ENCODE measurements at regions not wholly inside any gene's neighbourhood (a gene's known extent, or its start where the extent isn't known, plus 50 kb on each side); places are given as distances from the start of the nearest gene placed in this dataset.
"Not testable (repeated sequence)": the region's sequence is repeated elsewhere in the genome, so short reads cannot be mapped to it uniquely, and the experiment has no call there.

GRCh38 chr6:3962291-3963280, 113.4 kb downstream of the FAM50B start:
- DNase-seq = no peak

GRCh38 chr6:3963426-3963825, 114.3 kb downstream of the FAM50B start:
- DNase-seq = no peak

- DNase-seq = no peak
Observed at GRCh38 chr6:3965071-3965718, 113.7 kb downstream of the FAM217A start.

- no peak for DNase-seq
Observed at GRCh38 chr6:3966426-3966825, 112.5 kb downstream of the FAM217A start.

GRCh38 chr6:3970097-3970496, 108.8 kb downstream of the FAM217A start:
- no peak for DNase-seq

- DNase-seq = not testable (repeated sequence)
Observed at GRCh38 chr6:3973152-3973551, 105.8 kb downstream of the FAM217A start.

- DNase-seq = peak in 2 of 14 donors; percentile 2 to 3
Observed at GRCh38 chr6:3977875-3978711, 100.8 kb downstream of the FAM217A start.

GRCh38 chr6:3978966-3979365, 100.0 kb downstream of the FAM217A start:
- not testable (repeated sequence) for DNase-seq

- DNase-seq = no peak
Observed at GRCh38 chr6:3981917-3982316, 97.0 kb downstream of the FAM217A start.

- DNase-seq = no peak
Observed at GRCh38 chr6:3983778-3984177, 95.2 kb downstream of the FAM217A start.

- DNase-seq = no peak
Observed at GRCh38 chr6:3984494-3984893, 94.4 kb downstream of the FAM217A start.

GRCh38 chr6:3986241-3986640, 92.7 kb downstream of the FAM217A start:
- no peak for DNase-seq

GRCh38 chr6:3987053-3987452, 91.9 kb downstream of the FAM217A start:
- no peak for DNase-seq

- DNase-seq = no peak
Observed at GRCh38 chr6:3987576-3987975, 91.4 kb downstream of the FAM217A start.

GRCh38 chr6:3990692-3991491, 88.0 kb downstream of the FAM217A start:
- peak; percentile 14 to 82 (median 67) for DNase-seq

GRCh38 chr6:3991941-3992340, 87.0 kb downstream of the FAM217A start:
- no peak for DNase-seq

- DNase-seq = no peak
Observed at GRCh38 chr6:3996349-3996748, 82.6 kb downstream of the FAM217A start.

- DNase-seq = no peak
Observed at GRCh38 chr6:3997177-3997770, 81.7 kb downstream of the FAM217A start.

GRCh38 chr6:3999800-4000661, 78.9 kb downstream of the FAM217A start:
- no peak for DNase-seq

- DNase-seq = no peak
Observed at GRCh38 chr6:4004249-4004648, 74.7 kb downstream of the FAM217A start.
